Smooth muscle cell (in vitro differentiated cells): ENCODE measurements at regions not wholly inside any gene's neighbourhood (a gene's known extent, or its start where the extent isn't known, plus 50 kb on each side); places are given as distances from the start of the nearest gene placed in this dataset.

Experiments
- DNase-seq: peaks from one replicate; lab custom pipeline; 2025; ENCODE audit not compliant: unreplicated experiment; lab: John Stamatoyannopoulos, UW
- H2AFZ ChIP-seq: fragments of 200-600 bp; sonication (generic); 2 replicates; pipeline ENCODE4 v1.6.0; 2016; ENCODE audit warnings: antibody characterized with exemption, low read depth, mild to moderate bottlenecking
- H3F3A ChIP-seq: fragments of 200-600 bp; sonication (generic); 2 replicates; pipeline ENCODE4 v1.6.0; 2017; ENCODE audit warnings: antibody characterized with exemption, low read depth
- H3K27ac ChIP-seq: fragments of 200-600 bp; sonication (generic); 2 replicates; pipeline ENCODE4 v1.5.1; 2016; ENCODE audit warnings: low read depth, mild to moderate bottlenecking
- H3K27me3 ChIP-seq: fragments of 200-600 bp; sonication (generic); 2 replicates; pipeline ENCODE4 v1.6.1; 2016; ENCODE audit warnings: low read depth, mild to moderate bottlenecking
- H3K36me3 ChIP-seq: fragments of 200-600 bp; sonication (generic); 2 replicates; pipeline ENCODE4 v1.5.1; 2016; ENCODE audit warnings: low read depth
- H3K4me1 ChIP-seq: fragments of 200-600 bp; sonication (generic); 2 replicates; pipeline ENCODE4 v1.5.1; 2016; ENCODE audit warnings: low read depth
- H3K4me2 ChIP-seq: fragments of 200-600 bp; sonication (generic); 2 replicates; pipeline ENCODE4 v1.6.0; 2016; ENCODE audit warnings: mild to moderate bottlenecking
- H3K4me3 ChIP-seq: fragments of 200-600 bp; sonication (generic); 2 replicates; pipeline ENCODE4 v1.5.1; 2016; ENCODE audit warnings: mild to moderate bottlenecking
- H3K79me2 ChIP-seq: fragments of 200-600 bp; sonication (generic); 2 replicates; pipeline ENCODE4 v1.6.0; 2016; ENCODE audit warnings: low read depth, mild to moderate bottlenecking
- H3K9ac ChIP-seq: fragments of 200-600 bp; sonication (generic); 2 replicates; pipeline ENCODE4 v1.6.0; 2016; ENCODE audit warnings: low read depth
- H3K9me3 ChIP-seq: fragments of 200-600 bp; sonication (generic); replicated peaks from 2 replicates; pipeline ENCODE4 v1.5.1; 2016; ENCODE audit warnings: low read depth
- H4K20me1 ChIP-seq: fragments of 200-600 bp; sonication (generic); 2 replicates; pipeline ENCODE4 v1.6.0; 2016; ENCODE audit warnings: low read depth
- WGBS: methylation state at CpG from one replicate; pipeline ENCODE4 v1.1.7; 2016; ENCODE audit warnings: low lambda C conversion rate; 5-methylcytosine and 5-hydroxymethylcytosine counted together
- TF ChIP-seq, protein P1 (sequence below): fragments of 200-600 bp; sonication (generic); IDR thresholded peaks from 2 replicates; pipeline ENCODE4 v1.5.1; 2017; ENCODE audit warnings: borderline replicate concordance, mild to moderate bottlenecking, antibody characterized with exemption; ENCODE audit not compliant: insufficient read depth, poor library complexity, severe bottlenecking

- Histone ChIP-seq H3K36me3 (no peaks in the 10 kb centered on the region), H3K79me2 (no peaks in the 10 kb centered on the region), H3F3A (peaks cover 3% of the 10 kb centered on the region), H3K9me3 (no peaks in the 10 kb centered on the region), H3K4me2 (no peak overlapping the region), H4K20me1 (no peaks in the 10 kb centered on the region), H3K27me3 (no peaks in the 10 kb centered on the region), H2AFZ (no peak overlapping the region), H3K4me3 (no peak overlapping the region), H3K27ac (peak overlapping the region; percentile 39), H3K9ac (no peak overlapping the region), H3K4me1 (no peaks in the 10 kb centered on the region)
- DNase-seq: no peak
- WGBS: 22% methylated on average over 1 of the region's 1 CpG
- TF ChIP-seq, protein P1, sequence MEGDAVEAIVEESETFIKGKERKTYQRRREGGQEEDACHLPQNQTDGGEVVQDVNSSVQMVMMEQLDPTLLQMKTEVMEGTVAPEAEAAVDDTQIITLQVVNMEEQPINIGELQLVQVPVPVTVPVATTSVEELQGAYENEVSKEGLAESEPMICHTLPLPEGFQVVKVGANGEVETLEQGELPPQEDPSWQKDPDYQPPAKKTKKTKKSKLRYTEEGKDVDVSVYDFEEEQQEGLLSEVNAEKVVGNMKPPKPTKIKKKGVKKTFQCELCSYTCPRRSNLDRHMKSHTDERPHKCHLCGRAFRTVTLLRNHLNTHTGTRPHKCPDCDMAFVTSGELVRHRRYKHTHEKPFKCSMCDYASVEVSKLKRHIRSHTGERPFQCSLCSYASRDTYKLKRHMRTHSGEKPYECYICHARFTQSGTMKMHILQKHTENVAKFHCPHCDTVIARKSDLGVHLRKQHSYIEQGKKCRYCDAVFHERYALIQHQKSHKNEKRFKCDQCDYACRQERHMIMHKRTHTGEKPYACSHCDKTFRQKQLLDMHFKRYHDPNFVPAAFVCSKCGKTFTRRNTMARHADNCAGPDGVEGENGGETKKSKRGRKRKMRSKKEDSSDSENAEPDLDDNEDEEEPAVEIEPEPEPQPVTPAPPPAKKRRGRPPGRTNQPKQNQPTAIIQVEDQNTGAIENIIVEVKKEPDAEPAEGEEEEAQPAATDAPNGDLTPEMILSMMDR: no peak
These were observed 881.3 kb upstream of the SEL1L start for GRCh38 chr14:82414853-82415539.

DNA sequence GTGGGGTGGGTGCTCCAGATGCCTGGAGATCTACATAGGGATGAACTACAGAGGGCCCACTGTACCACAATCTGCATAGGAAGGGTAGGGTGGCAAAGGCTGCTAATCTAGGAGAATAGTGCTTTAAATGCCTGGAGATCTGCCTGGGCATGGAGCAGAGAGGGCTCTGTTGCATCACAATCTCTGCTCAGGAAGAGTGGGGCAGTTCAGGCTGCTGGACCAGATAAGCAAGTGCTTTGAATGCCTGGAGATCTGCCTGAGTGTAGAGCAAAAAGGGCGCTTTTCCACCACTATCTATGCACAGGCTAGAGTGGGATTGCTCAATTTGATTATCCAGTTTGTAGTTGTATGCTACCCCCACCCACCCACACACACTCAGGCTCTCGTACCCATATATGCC is 886.3 kb upstream of the SEL1L start:
- Histone ChIP-seq H3K27me3 (no peaks in the 10 kb centered on the region), H3K4me1 (no peaks in the 10 kb centered on the region), H2AFZ (no peak overlapping the region), H3K4me3 (no peak overlapping the region), H3K9ac (no peak overlapping the region), H3K9me3 (no peaks in the 10 kb centered on the region), H4K20me1 (no peaks in the 10 kb centered on the region), H3K4me2 (no peak overlapping the region), H3K79me2 (no peaks in the 10 kb centered on the region), H3K36me3 (no peaks in the 10 kb centered on the region), H3F3A (peaks cover 3% of the 10 kb centered on the region), H3K27ac (no peak overlapping the region)
- TF ChIP-seq, protein P1: no peak
- WGBS: 17% methylated on average over 2 of the region's 2 CpGs
- no peak for DNase-seq

- TF ChIP-seq, protein P1: no peak
- no peak overlapping the region for H2AFZ ChIP-seq
- no peaks in the 10 kb centered on the region for H3K9me3 ChIP-seq
- H3K4me2 ChIP-seq: no peak overlapping the region
- H4K20me1 ChIP-seq: no peaks in the 10 kb centered on the region
- H3F3A ChIP-seq: peaks cover 3% of the 10 kb centered on the region
- 91% methylated on average over 5 of the region's 5 CpGs for WGBS
- no peak overlapping the region for H3K9ac ChIP-seq
- no peak for DNase-seq
- no peaks in the 10 kb centered on the region for H3K79me2 ChIP-seq
- H3K4me1 ChIP-seq: no peaks in the 10 kb centered on the region
- H3K36me3 ChIP-seq: no peaks in the 10 kb centered on the region
- H3K27me3 ChIP-seq: no peaks in the 10 kb centered on the region
- no peak overlapping the region for H3K27ac ChIP-seq
- H3K4me3 ChIP-seq: no peak overlapping the region
These were observed 887.2 kb upstream of the SEL1L start for GRCh38 chr14:82420871-82421270.

- H3K27me3 ChIP-seq: no peaks in the 10 kb centered on the region
- no peak overlapping the region for H3K4me2 ChIP-seq
- no peak for DNase-seq
- H3K9ac ChIP-seq: no peak overlapping the region
- WGBS: 80% methylated on average over 4 of the region's 4 CpGs
- H4K20me1 ChIP-seq: no peaks in the 10 kb centered on the region
- H2AFZ ChIP-seq: no peak overlapping the region
- no peaks in the 10 kb centered on the region for H3K79me2 ChIP-seq
- peaks cover 3% of the 10 kb centered on the region for H3F3A ChIP-seq
- H3K4me3 ChIP-seq: no peak overlapping the region
- H3K4me1 ChIP-seq: no peaks in the 10 kb centered on the region
- H3K9me3 ChIP-seq: no peaks in the 10 kb centered on the region
- TF ChIP-seq, protein P1: no peak
- H3K27ac ChIP-seq: no peak overlapping the region
- H3K36me3 ChIP-seq: no peaks in the 10 kb centered on the region
These were observed 887.6 kb upstream of the SEL1L start for GRCh38 chr14:82421286-82421685.
